ENCODE measurements at regions not wholly inside any gene's neighbourhood (a gene's known extent, or its start where the extent isn't known, plus 50 kb on each side); places are given as distances from the start of the nearest gene placed in this dataset.

DNA sequence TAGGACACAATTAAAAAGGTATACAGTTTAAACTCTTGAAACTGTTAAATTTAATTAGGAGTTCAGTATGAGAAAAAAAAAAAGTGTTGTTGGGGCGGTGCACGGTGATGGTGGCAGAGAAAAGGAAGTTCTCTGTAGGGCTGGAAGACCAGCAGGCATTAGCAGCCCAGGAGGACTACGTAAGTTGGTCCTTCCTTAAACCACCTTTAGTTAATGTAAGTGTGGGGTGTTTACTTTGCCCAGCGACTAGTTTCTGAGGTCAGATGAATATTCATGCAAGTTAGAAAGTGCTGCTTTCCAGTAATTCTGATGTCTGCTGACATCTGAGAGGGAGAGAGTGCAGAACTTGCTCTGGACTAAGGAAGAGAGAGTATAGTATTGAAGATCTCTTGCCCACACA, 54.9 kb downstream of the NKX2-1 start:
- no peaks in the 10 kb centered on the region for H3K27me3 ChIP-seq (ENCODE audit: control insufficient read depth, insufficient read depth, low read length)
- H3K4me3 ChIP-seq (ENCODE audit: low read depth, low read length): no peak overlapping the region
- DNase-seq (ENCODE audit: low read depth) (no peak), FAIRE-seq (no peak)
- H3K36me3 ChIP-seq (ENCODE audit: control insufficient read depth, insufficient read depth, low read length): no peaks in the 10 kb centered on the region
- TF ChIP-seq, protein P1, sequence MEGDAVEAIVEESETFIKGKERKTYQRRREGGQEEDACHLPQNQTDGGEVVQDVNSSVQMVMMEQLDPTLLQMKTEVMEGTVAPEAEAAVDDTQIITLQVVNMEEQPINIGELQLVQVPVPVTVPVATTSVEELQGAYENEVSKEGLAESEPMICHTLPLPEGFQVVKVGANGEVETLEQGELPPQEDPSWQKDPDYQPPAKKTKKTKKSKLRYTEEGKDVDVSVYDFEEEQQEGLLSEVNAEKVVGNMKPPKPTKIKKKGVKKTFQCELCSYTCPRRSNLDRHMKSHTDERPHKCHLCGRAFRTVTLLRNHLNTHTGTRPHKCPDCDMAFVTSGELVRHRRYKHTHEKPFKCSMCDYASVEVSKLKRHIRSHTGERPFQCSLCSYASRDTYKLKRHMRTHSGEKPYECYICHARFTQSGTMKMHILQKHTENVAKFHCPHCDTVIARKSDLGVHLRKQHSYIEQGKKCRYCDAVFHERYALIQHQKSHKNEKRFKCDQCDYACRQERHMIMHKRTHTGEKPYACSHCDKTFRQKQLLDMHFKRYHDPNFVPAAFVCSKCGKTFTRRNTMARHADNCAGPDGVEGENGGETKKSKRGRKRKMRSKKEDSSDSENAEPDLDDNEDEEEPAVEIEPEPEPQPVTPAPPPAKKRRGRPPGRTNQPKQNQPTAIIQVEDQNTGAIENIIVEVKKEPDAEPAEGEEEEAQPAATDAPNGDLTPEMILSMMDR (IDR thresholded peaks at IDR 0.05; ENCODE audit: insufficient read depth, low read length, severe bottlenecking): no peak

DNA sequence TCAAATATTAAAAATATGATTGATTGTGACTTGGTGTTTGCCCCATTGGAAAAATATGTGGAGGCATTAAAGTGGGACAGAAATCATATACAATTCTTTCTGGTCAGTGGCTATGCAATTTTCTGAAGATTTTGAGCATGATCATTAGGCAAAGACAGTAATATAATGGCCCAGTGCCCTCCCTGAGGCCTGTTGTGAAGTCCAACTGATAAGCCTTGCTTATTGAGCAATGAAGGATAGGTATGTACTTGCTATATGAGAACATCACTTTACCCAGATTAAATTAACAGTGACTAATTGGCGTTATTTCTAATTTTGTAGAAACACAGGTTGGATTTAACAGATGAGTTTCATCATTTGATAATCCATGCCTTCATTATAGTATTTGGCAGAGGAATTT, 57.1 kb downstream of the NKX2-1 start:
- H3K27me3 ChIP-seq (ENCODE audit: control insufficient read depth, insufficient read depth, low read length): no peaks in the 10 kb centered on the region
- no peak overlapping the region for H3K4me3 ChIP-seq (ENCODE audit: low read depth, low read length)
- H3K36me3 ChIP-seq (ENCODE audit: control insufficient read depth, insufficient read depth, low read length): no peaks in the 10 kb centered on the region
- DNase-seq (ENCODE audit: low read depth): peak; percentile 31
- FAIRE-seq: no peak
- TF ChIP-seq, protein P1 (IDR thresholded peaks at IDR 0.05; ENCODE audit: insufficient read depth, low read length, severe bottlenecking): no peak

DNA sequence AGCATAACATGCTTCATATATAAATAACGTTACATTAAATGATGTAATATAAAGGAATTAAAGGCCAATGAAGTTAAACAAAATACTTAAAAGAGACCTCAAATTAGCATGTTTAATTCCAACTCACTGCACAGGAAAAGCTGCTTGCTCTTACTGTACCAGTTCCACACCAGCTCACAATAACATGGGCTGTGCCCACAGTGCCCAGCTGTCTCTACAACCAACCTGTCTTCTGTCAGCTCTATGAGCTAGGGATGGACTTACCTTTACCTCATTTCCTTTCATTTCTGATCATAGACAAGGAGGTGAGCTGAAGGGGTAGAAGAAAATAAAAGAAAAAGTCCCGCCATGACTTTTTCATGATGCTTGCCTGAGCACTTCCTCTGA, 64.8 kb downstream of the NKX2-1 start:
- FAIRE-seq: no peak
- no peak for DNase-seq (ENCODE audit: low read depth)
- TF ChIP-seq, protein P1 (IDR thresholded peaks at IDR 0.05; ENCODE audit: insufficient read depth, low read length, severe bottlenecking): no peak
- no peaks in the 10 kb centered on the region for H3K27me3 ChIP-seq (ENCODE audit: control insufficient read depth, insufficient read depth, low read length)
- no peak overlapping the region for H3K4me3 ChIP-seq (ENCODE audit: low read depth, low read length)
- no peaks in the 10 kb centered on the region for H3K36me3 ChIP-seq (ENCODE audit: control insufficient read depth, insufficient read depth, low read length)

DNA sequence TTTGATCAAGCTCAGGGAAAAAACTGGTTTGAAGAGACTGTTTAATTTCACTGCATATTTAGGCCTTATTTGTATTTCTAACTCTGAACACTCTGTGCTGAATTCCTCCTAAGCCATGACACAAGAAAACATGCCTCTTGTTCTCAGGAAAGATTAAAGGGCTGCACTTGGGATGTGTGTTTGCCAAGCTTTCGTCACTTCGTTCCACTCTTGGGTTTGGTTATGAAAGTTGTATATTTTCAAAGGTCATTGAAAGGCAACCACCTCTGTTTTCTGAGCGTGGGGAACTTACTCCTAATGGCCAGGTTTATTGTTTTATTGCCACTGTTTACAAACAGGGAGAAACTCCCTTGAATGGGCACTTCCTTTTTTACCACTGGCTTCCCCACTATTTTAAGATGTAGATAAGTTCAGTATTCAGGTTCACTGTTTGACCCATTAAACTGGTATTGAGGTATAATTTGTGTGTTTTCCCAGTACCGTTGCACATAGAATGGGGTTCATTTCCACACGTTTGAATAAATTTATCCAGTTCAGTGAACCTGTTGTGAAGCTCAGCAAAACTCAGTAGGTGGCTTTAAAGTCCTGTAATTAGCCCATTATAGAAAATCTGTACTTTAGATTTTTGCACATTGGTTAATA, 65.3 kb downstream of the NKX2-1 start:
- TF ChIP-seq, protein P1 (IDR thresholded peaks at IDR 0.05; ENCODE audit: insufficient read depth, low read length, severe bottlenecking): no peak
- no peak for DNase-seq (ENCODE audit: low read depth)
- Histone ChIP-seq H3K4me3 (ENCODE audit: low read depth, low read length) (no peak overlapping the region), H3K36me3 (ENCODE audit: control insufficient read depth, insufficient read depth, low read length) (no peaks in the 10 kb centered on the region), H3K27me3 (ENCODE audit: control insufficient read depth, insufficient read depth, low read length) (no peaks in the 10 kb centered on the region)
- FAIRE-seq: no peak

DNA sequence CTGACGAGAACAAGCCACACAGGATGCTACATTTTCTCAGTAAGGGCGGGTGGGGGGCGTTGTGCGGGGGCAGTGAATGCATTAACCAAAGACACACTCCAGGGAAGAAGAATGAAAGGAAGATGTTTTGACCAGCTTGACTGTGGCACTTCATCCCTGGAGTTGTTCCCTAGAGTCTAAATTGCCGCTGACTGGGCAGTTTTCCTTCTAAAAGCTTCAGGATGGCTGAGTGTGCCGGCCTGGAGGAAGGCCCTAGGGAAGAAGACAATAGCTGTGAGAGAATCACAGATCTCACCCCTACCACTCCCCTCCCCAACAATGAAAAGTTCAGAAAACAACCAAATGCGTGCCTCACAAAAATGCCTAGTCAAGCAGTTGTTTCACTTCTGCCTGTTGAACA, 67.2 kb downstream of the NKX2-1 start:
- Histone ChIP-seq H3K4me3 (ENCODE audit: low read depth, low read length) (no peak overlapping the region), H3K36me3 (ENCODE audit: control insufficient read depth, insufficient read depth, low read length) (no peaks in the 10 kb centered on the region), H3K27me3 (ENCODE audit: control insufficient read depth, insufficient read depth, low read length) (no peaks in the 10 kb centered on the region)
- FAIRE-seq (no peak), DNase-seq (ENCODE audit: low read depth) (no peak)
- TF ChIP-seq, protein P1 (IDR thresholded peaks at IDR 0.05; ENCODE audit: insufficient read depth, low read length, severe bottlenecking): no peak

Data from bronchial epithelial cell (primary cell).